PC-9 (cell line): ENCODE measurements at regions not wholly inside any gene's neighbourhood (a gene's known extent, or its start where the extent isn't known, plus 50 kb on each side); places are given as distances from the start of the nearest gene placed in this dataset.

Experiments used
- BruUV-seq: library from RNA; stranded (reverse); fragments of 400-500 nt; replicated peaks from 2 replicates; lab custom pipeline; 2021; lab: Mats Ljungman, UMichigan
- CTCF ChIA-PET: fragments of 300-600 bp; sonication (Branson Sonifier 250); formaldehyde crosslinking; loops from one replicate; lab custom pipeline; 2022; ENCODE audit warnings: antibody characterized with exemption; lab: Charles Lee
- POLR2A ChIA-PET: fragments of 300-600 bp; sonication (Branson Sonifier 250); formaldehyde crosslinking; loops from one replicate; lab custom pipeline; 2022; ENCODE audit warnings: antibody characterized with exemption; ENCODE audit not compliant: unreplicated experiment; lab: Charles Lee
- DNase-seq, 2 experiments: peaks; one replicate each; pipeline versions ENCODE4 v3.0.0 to v3.0.0-alpha.2; 2015 to 2022; ENCODE audit warnings: mixed read lengths in 1 of 2
- H2AFZ ChIP-seq: fragments of 200-600 bp; sonication (generic); 2 replicates; pipeline ENCODE4 v1.8.1; 2017; ENCODE audit warnings: antibody characterized with exemption
- H3F3A ChIP-seq: fragments of 200-600 bp; sonication (generic); 2 replicates; pipeline ENCODE4 v1.8.1; 2017; ENCODE audit warnings: antibody characterized with exemption, mild to moderate bottlenecking, low read depth; ENCODE audit not compliant: insufficient read depth
- H3K27ac ChIP-seq: fragments of 200-600 bp; sonication (generic); 2 replicates; pipeline ENCODE4 v1.6.1; 2016; ENCODE audit warnings: mixed run types
- H3K27me3 ChIP-seq: fragments of 200-600 bp; sonication (generic); 2 replicates; pipeline ENCODE4 v1.6.1; 2016; ENCODE audit warnings: low read depth, mixed run types; ENCODE audit not compliant: insufficient read depth
- H3K36me3 ChIP-seq: fragments of 200-600 bp; sonication (generic); 2 replicates; pipeline ENCODE4 v1.6.1; 2016; ENCODE audit warnings: low read depth, mixed run types
- H3K4me1 ChIP-seq: fragments of 200-600 bp; sonication (generic); replicated peaks from 2 replicates; pipeline ENCODE4 v1.6.1; 2016; ENCODE audit warnings: mixed run types; ENCODE audit not compliant: insufficient read depth
- H3K4me2 ChIP-seq: fragments of 200-600 bp; sonication (generic); 2 replicates; pipeline ENCODE4 v1.6.1; 2017; ENCODE audit warnings: mixed run types
- H3K4me3 ChIP-seq: fragments of 200-600 bp; sonication (generic); 2 replicates; pipeline ENCODE4 v1.6.1; 2016; ENCODE audit warnings: mixed run types
- H3K79me2 ChIP-seq: fragments of 200-600 bp; sonication (generic); 2 replicates; pipeline ENCODE4 v1.6.1; 2017; ENCODE audit warnings: low read depth, mixed run types
- H3K9me2 ChIP-seq: fragments of 200-600 bp; sonication (generic); 2 replicates; pipeline ENCODE4 v1.8.1; 2017; ENCODE audit warnings: mild to moderate bottlenecking; ENCODE audit not compliant: insufficient read depth
- H3K9me3 ChIP-seq: fragments of 200-600 bp; sonication (generic); 2 replicates; pipeline ENCODE4 v1.8.1; 2016; ENCODE audit warnings: low read depth; ENCODE audit not compliant: insufficient read depth
- H4K20me1 ChIP-seq: fragments of 200-600 bp; sonication (generic); 2 replicates; pipeline ENCODE4 v1.8.1; 2017; ENCODE audit not compliant: insufficient read depth
- EZH2 ChIP-seq: fragments of 200-600 bp; sonication (generic); IDR thresholded peaks from 2 replicates; pipeline ENCODE4 v1.8.0; 2017; ENCODE audit warnings: antibody characterized with exemption, low read depth
- intact Hi-C: fragments of 100-400 bp; cut with micrococcal nuclease; formaldehyde crosslinking; loops from one replicate; pipeline ENCODE4 v1.10.0; 2022; ENCODE audit not compliant: unreplicated experiment
- TF ChIP-seq, protein P1 (sequence below): fragments of 200-600 bp; sonication (generic); conservative IDR thresholded peaks from 2 replicates; pipeline ENCODE4 v1.6.1; 2017; ENCODE audit warnings: mixed run types, antibody characterized with exemption, mild to moderate bottlenecking, moderate library complexity

DNA sequence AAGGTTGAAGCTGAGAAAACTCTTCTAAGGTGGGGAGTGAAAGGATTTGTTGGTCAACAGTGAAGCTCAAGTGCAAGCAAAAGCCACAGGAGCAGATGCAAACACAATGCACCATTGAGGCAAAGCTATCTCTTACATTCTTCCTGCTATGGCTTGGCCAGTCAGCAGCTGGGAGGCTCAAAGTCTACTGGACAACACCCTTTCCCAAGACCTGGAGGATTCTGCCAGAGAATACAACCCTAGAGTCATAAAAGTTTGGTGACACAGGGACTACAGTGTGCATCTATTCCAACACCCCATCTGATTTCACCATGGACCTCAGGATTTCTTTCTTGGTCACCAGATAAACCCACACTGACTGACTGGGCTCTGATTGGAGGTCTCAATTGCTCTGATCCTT, 342.0 kb downstream of the HRH4 start:
- POLR2A ChIA-PET, result no interaction called here

DNA sequence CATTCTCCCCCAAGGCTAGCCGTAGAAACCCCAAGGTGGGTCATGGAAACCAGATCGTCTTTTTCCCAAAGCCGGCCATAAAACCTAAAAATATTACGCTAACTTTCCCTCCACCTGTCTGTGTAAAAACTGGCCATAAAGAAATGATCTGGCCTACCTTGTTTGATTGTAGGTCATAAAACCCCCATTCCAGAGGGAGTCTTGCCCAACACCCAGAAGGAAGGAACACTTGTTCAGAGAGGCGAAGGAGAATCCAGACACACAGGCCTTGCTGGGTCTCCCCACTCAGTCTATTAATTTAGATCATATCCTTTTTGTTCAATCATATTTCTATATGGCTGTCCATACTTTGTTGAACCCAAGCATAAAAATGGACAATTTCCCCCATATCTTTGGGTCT, 344.7 kb downstream of the HRH4 start:
- Histone ChIP-seq H3K79me2 (no peaks in the 10 kb centered on the region), H2AFZ (no peak overlapping the region), H3K4me2 (no peak overlapping the region), H3K4me3 (no peak overlapping the region), H3K4me1 (no peaks in the 10 kb centered on the region), H4K20me1 (no peaks in the 10 kb centered on the region), H3K27me3 (no peaks in the 10 kb centered on the region), H3K9me2 (no peaks in the 10 kb centered on the region), H3K27ac (no peak overlapping the region), H3K36me3 (no peaks in the 10 kb centered on the region), H3K9me3 (no peaks in the 10 kb centered on the region), H3F3A (no peaks in the 10 kb centered on the region)
- ChIA-PET POLR2A (no interaction called here), CTCF (no interaction called here)
- DNase-seq, result no peak
- no peak for TF ChIP-seq EZH2
- TF ChIP-seq, protein P1, sequence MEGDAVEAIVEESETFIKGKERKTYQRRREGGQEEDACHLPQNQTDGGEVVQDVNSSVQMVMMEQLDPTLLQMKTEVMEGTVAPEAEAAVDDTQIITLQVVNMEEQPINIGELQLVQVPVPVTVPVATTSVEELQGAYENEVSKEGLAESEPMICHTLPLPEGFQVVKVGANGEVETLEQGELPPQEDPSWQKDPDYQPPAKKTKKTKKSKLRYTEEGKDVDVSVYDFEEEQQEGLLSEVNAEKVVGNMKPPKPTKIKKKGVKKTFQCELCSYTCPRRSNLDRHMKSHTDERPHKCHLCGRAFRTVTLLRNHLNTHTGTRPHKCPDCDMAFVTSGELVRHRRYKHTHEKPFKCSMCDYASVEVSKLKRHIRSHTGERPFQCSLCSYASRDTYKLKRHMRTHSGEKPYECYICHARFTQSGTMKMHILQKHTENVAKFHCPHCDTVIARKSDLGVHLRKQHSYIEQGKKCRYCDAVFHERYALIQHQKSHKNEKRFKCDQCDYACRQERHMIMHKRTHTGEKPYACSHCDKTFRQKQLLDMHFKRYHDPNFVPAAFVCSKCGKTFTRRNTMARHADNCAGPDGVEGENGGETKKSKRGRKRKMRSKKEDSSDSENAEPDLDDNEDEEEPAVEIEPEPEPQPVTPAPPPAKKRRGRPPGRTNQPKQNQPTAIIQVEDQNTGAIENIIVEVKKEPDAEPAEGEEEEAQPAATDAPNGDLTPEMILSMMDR, result no peak
- intact Hi-C loops, result no loop called here
- BruUV-seq, result no TSS peak

More for the DNA sequence above, 342.0 kb downstream of the HRH4 start:
- Histone ChIP-seq H4K20me1 (no peaks in the 10 kb centered on the region), H3K27me3 (no peaks in the 10 kb centered on the region), H3K4me2 (no peak overlapping the region), H3K9me3 (no peaks in the 10 kb centered on the region), H3K27ac (no peak overlapping the region), H3K79me2 (no peaks in the 10 kb centered on the region), H2AFZ (no peak overlapping the region), H3K36me3 (no peaks in the 10 kb centered on the region), H3K9me2 (no peaks in the 10 kb centered on the region), H3K4me1 (no peaks in the 10 kb centered on the region), H3K4me3 (no peak overlapping the region), H3F3A (no peaks in the 10 kb centered on the region)
- intact Hi-C loops, result no loop called here
- DNase-seq, result no peak
- TF ChIP-seq EZH2, result no peak
- TF ChIP-seq, protein P1, result no peak
- CTCF ChIA-PET, result no interaction called here
- BruUV-seq, result no TSS peak

DNA sequence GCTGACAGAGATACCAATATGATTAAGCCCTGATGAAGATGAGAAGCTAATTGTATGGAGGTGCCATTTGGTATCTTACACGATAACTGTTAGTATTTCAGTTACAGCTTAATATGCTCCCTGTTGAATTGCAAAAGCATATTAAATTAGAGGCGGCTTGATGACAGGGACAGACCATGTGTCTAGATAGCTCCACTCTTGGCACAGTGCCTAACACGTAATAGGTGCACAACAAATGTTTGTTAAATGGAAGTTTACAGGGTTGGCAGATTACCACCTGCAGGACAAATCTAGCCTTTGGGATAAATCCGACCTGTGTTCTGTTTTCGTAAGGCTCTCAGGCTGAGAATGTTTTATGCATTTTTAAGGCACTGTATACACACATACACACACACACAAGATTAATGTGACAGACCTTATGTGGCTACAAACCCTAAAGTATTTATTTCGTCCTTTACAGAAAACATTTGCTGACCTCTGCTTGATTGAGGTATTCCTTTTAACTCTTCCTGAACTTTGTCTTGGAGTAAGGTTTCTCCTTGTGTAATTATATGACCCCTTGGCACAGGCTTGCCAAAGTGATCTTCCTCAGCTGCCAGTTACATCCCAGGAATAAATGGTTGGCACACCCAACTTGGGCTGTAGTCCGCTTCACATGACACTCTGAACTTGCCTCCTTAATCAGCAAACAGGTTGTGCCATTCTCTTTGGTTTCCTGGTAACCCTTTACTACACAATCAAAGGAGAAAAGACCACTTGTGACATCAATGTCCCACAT, 348.9 kb downstream of the HRH4 start:
- no peaks in the 10 kb centered on the region for H3K9me3 ChIP-seq
- H2AFZ ChIP-seq, result no peak overlapping the region
- no peak for DNase-seq
- H3K9me2 ChIP-seq, result no peaks in the 10 kb centered on the region
- no peaks in the 10 kb centered on the region for H3K79me2 ChIP-seq
- ChIA-PET CTCF (no interaction called here), POLR2A (no interaction called here)
- no peak overlapping the region for H3K27ac ChIP-seq
- H3K4me3 ChIP-seq, result no peak overlapping the region
- H4K20me1 ChIP-seq, result no peaks in the 10 kb centered on the region
- no TSS peak for BruUV-seq
- intact Hi-C loops, result no loop called here
- no peaks in the 10 kb centered on the region for H3K4me1 ChIP-seq
- no peaks in the 10 kb centered on the region for H3F3A ChIP-seq
- TF ChIP-seq EZH2, result no peak
- TF ChIP-seq, protein P1, result no peak
- H3K27me3 ChIP-seq, result no peaks in the 10 kb centered on the region
- H3K4me2 ChIP-seq, result no peak overlapping the region
- no peaks in the 10 kb centered on the region for H3K36me3 ChIP-seq
